Muscle layer of colon (tissue), 2 donors: ENCODE measurements at regions not wholly inside any gene's neighbourhood (a gene's known extent, or its start where the extent isn't known, plus 50 kb on each side); places are given as distances from the start of the nearest gene placed in this dataset.
"Not testable (repeated sequence)": the region's sequence is repeated elsewhere in the genome, so short reads cannot be mapped to it uniquely, and the experiment has no call there.

Experiments
- H3K27ac ChIP-seq: one replicate; pipeline ENCODE4 v1.7.0; 2013; ENCODE audit warnings: low read depth, mild to moderate bottlenecking, low read length, moderate library complexity
- H3K27me3 ChIP-seq, 2 donors: one replicate each; pipeline ENCODE4 v1.7.0; 2013; ENCODE audit warnings: low read length in 2 of 2, mild to moderate bottlenecking in 2 of 2; ENCODE audit not compliant: insufficient read depth in 2 of 2, control insufficient read depth in 1 of 2
- H3K36me3 ChIP-seq: one replicate; pipeline ENCODE4 v1.7.0; 2013; ENCODE audit warnings: mild to moderate bottlenecking, low read length; ENCODE audit not compliant: insufficient read depth
- H3K4me1 ChIP-seq: one replicate; pipeline ENCODE4 v1.7.0; 2013; ENCODE audit warnings: mild to moderate bottlenecking, low read length; ENCODE audit not compliant: insufficient read depth
- H3K4me3 ChIP-seq, 2 donors: one replicate each; pipeline ENCODE4 v1.7.0; 2013; ENCODE audit warnings: low read length in 2 of 2, low read depth in 1 of 2, mild to moderate bottlenecking in 1 of 2, moderate library complexity in 1 of 2
- H3K9ac ChIP-seq: one replicate; pipeline ENCODE4 v1.7.0; 2013; ENCODE audit warnings: low read length
- H3K9me3 ChIP-seq: one replicate; pipeline ENCODE4 v1.7.0; 2013; ENCODE audit warnings: mild to moderate bottlenecking, low read length
- donor health status: abdominal sarcoma.
- donor health status: Adenocarcinoma of cecum.

DNA sequence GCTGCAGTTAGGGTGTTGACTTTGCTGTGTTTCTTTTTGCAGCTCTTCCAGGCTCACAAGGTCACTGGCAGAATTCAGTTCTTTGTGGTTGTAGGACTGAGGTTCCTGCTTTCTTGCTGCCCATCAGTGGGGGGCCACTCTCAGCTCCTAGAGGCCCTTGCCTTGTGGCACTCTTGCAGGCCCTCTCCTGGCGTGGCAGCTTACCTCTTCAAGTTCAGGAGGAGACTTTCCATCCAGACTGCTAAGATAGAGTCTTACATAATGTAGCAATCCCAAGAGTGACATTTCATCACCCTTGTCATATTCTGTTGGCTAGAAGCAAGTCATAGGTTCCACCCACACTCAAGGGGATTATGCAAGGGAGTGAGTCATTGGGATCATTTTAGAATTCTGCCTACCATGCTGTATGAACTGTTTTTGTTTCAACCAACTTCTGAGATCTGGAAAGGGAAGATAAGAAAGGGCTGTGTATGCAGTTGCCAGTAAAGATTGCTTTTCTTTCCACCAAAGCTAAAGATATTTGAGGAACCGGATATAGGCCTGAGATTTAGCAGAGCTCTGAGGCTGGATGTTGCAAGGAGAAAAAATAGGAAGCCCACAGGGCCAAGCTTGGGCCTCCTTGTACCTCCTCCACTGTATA, 91.7 kb downstream of the FAM72B start:
- H3K27me3 ChIP-seq, H3K9ac ChIP-seq, H3K9me3 ChIP-seq, H3K4me1 ChIP-seq, H3K4me3 ChIP-seq, H3K36me3 ChIP-seq, H3K27ac ChIP-seq: not testable (repeated sequence)

DNA sequence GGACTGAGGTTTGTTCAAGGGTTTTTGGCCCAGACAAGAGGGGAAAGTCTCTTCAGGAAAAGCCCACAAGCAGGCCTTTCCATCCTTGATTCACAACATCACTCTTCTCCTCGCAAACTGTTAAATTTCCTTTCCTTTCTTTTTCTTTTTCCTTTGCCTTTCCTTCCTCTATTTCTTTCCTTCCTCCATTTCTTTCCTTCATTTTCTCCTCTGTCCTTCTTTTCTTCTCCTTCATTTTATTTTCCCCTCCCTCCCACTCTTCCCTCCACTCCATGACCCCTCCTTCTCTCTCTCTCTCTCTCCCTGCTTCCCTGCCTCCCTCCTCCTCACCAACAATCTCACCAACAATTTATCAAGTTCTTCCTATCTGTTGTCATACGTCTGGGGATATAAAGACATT, 89.1 kb downstream of the FAM72B start:
- not testable (repeated sequence) for H3K27me3 ChIP-seq

DNA sequence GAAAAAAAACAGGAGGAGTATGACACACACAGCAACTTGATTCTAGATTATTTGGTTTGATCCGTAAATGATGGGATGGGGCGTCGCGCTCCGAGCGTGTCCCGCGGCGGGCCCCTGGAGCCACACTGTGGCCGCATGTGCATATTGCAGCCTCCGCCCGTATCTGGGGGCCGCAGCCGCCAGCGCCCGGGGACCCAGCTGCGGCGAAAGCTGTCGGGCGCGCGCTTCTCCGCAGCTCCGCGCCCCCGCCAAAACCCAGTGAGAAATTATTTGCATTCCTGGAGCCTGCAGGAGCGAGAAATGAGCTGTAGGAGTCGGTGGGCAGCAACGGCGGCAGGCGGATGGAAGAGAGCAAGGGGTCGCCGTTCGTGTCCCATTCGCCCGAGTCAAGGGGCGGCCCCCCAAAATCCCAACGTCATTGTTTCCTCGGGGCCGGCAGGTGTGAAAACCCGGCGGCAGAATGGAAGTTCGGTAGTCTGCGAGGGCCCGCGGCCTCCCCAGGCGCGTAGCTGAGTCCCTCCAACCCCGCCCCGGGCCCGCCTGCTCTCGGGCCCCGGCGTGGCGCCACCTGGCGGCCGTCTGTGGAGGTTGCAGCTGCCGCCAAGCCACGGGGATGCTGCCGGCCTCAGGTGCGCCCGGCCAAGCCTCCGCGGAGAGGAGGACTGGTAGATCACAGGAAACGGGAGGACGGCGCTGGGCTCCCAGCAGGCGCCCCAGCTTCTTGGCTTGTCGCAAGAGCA, 86.8 kb downstream of the FAM72B start:
- H3K27me3 ChIP-seq, H3K9ac ChIP-seq, H3K4me3 ChIP-seq, H3K27ac ChIP-seq, H3K36me3 ChIP-seq, H3K4me1 ChIP-seq, H3K9me3 ChIP-seq: not testable (repeated sequence)

More for the DNA sequence above, 89.1 kb downstream of the FAM72B start:
- H3K36me3 ChIP-seq, H3K4me1 ChIP-seq, H3K9ac ChIP-seq, H3K4me3 ChIP-seq, H3K27ac ChIP-seq, H3K9me3 ChIP-seq: not testable (repeated sequence)

DNA sequence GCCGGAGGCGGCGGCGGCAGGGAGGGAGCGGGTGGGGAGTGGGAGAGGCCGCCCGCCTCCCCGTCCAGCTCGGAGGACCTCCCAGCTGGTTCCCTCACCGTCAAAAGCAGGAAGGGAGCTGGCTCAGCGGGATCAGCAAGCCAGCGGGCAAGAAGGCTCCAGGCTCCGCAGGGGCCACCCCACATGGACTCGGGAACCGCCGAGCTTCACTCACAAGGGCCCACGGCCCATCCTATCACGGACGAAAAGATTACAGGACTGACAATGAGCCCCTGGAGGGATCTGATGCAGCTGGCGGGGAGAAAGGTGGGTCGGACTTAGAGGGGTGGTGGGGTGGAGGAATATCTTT, 86.3 kb downstream of the FAM72B start:
- not testable (repeated sequence) for H3K4me1 ChIP-seq, H3K9me3 ChIP-seq, H3K27me3 ChIP-seq, H3K4me3 ChIP-seq, H3K36me3 ChIP-seq, H3K27ac ChIP-seq, H3K9ac ChIP-seq

DNA sequence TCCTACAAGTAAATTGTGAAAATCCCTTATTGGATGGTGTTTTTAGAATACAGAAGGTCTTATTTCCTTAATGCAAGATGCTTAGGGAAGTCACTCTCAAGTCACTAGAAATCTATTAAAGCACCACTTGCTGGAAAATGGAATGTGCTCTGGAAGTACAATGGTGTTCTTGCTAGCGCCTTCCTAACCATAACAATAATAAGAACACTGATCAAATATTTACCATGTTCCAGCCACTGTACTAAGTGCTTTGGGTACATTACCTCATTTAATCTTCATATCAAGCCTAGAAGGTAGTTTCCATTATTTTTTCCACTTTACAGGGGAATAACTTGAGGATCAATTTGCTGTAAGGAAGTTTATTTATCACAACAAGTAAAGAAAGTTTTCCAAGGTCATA, 75.1 kb downstream of the FAM72B start:
- H3K9ac ChIP-seq, H3K27ac ChIP-seq, H3K4me3 ChIP-seq, H3K27me3 ChIP-seq, H3K4me1 ChIP-seq, H3K9me3 ChIP-seq, H3K36me3 ChIP-seq: not testable (repeated sequence)

DNA sequence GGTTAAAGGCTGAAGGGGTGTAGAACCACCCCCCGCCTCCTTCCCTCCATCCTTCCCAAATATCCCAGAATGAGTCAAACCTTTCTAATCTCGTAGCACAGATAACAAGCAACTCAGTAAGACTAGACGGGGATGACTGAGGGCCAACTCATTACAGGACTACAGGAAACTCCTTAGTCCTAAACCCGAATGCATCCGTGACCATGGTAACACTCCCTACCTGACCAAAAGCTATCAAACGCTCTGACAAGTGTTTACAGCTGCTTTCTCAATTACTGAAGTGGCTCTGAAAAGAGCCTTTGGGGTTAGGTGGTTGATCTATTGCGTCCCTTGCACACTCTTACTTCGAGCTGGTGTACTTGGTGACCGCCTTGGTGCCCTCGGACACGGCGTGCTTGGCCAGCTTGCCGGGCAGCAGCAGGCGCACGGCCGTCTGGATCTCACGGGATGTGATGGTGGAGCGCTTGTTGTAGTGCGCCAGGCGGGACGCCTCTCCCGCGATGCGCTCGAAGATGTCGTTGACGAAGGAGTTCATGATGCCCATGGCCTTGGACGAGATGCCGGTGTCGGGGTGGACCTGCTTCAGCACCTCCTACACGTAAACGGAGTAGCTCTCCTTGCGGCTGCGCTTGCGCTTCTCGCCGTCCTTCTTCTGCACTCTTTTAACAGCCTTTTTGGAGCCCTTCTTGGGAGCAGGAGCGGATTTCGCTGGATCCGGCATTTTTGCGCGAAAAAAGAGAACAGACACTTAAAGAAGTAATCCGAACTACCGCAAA, 67.4 kb downstream of the FAM72B start:
- H3K9me3 ChIP-seq, H3K4me1 ChIP-seq, H3K4me3 ChIP-seq, H3K36me3 ChIP-seq, H3K27ac ChIP-seq, H3K9ac ChIP-seq, H3K27me3 ChIP-seq: not testable (repeated sequence)

DNA sequence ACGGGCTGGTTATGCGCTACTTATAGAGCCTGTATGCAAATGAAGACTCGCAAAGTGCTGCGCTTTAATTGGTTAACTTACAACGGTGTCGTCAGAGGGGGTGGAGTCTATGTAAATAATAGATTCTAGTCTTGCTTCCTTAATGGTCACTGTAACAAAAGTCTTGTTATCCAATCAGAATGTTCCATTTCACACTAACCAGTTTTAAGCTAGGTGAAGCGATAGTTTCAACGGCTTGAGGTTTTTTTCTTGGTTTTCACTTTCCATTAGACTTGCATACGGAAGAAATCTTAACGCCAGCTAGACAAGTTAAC, 66.9 kb downstream of the FAM72B start:
- not testable (repeated sequence) for H3K27me3 ChIP-seq, H3K27ac ChIP-seq, H3K36me3 ChIP-seq, H3K9me3 ChIP-seq, H3K4me1 ChIP-seq, H3K9ac ChIP-seq, H3K4me3 ChIP-seq

DNA sequence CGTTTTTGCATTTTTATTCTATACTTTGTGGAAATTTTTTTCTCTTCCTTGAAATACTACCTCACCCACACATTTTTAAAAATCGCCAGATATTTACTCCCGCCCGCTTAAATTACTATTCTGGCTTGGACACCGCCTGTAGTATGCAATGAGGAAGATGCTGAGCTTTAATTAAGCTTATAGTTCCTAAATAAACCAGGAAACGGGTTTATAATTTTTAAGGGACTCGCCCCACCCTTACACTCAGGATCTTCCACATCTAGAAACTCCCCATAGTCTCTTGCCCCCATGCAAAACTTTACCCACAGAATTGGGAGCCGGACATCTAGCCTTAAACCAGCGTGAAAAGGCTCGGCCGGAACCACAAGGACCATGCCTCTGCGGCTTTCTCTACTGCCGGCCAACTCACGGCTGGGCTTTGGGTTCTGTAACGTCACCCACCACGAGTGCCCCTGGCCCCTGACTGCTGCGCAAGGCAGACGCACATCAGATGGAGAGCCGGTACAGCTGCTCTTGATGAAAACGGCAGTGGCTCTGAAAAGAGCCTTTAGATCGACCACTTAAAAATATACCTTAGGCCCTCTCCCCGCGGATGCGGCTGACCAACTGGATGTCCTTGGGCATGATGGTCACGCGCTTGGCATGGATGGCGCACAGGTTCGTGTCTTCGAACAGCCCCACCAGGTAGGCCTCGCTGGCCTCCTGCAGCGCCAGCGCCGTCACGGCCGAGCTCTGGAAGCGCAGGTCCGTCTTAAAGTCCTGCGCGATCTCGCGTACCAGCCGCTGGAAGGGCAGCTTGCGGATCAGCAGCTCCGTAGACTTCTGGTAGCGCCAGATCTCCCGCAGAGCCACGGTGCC, 66.3 kb downstream of the FAM72B start:
- H3K27ac ChIP-seq, H3K9ac ChIP-seq, H3K4me3 ChIP-seq, H3K4me1 ChIP-seq, H3K27me3 ChIP-seq, H3K36me3 ChIP-seq, H3K9me3 ChIP-seq: not testable (repeated sequence)
